AG04450 (cell line): ENCODE measurements at regions not wholly inside any gene's neighbourhood (a gene's known extent, or its start where the extent isn't known, plus 50 kb on each side); places are given as distances from the start of the nearest gene placed in this dataset.

Experiments used
- CTCF ChIA-PET: fragments of 300-600, 350-600 bp; formaldehyde crosslinking; extraction: SDS; loops from one replicate; lab custom pipeline; 2022; ENCODE audit warnings: antibody characterized with exemption, inconsistent platforms; lab: Charles Lee
- POLR2A ChIA-PET: fragments of 350-600 bp; formaldehyde crosslinking; extraction: SDS; loops from one replicate; lab custom pipeline; 2021; ENCODE audit warnings: antibody characterized with exemption, inconsistent platforms; lab: Yijun Ruan, JAX
- DNase-seq: peaks from one replicate; pipeline ENCODE4 v3.0.0-alpha.2; 2011; ENCODE audit warnings: low read depth, low spot score
- H3K27ac ChIP-seq: one replicate; pipeline ENCODE4 v1.5.1; 2012; ENCODE audit warnings: low read depth, low read length, control low read depth
- H3K27me3 ChIP-seq: one replicate; pipeline ENCODE4 v1.6.0; 2012; ENCODE audit warnings: low read length; ENCODE audit not compliant: control insufficient read depth, insufficient read depth
- H3K4me3 ChIP-seq: 2 replicates; pipeline ENCODE4 v1.5.1; 2011; ENCODE audit warnings: mild to moderate bottlenecking, low read depth, low read length, control low read depth
- H3K9me3 ChIP-seq: 2 replicates; pipeline ENCODE4 v1.5.1; 2012; ENCODE audit warnings: low read length; ENCODE audit not compliant: control insufficient read depth, insufficient read depth
- TF ChIP-seq, protein P1 (sequence below): IDR thresholded peaks from 2 replicates; pipeline ENCODE4 v1.5.1; 2011; ENCODE audit warnings: low read depth, low read length, control low read depth, inconsistent platforms

DNA sequence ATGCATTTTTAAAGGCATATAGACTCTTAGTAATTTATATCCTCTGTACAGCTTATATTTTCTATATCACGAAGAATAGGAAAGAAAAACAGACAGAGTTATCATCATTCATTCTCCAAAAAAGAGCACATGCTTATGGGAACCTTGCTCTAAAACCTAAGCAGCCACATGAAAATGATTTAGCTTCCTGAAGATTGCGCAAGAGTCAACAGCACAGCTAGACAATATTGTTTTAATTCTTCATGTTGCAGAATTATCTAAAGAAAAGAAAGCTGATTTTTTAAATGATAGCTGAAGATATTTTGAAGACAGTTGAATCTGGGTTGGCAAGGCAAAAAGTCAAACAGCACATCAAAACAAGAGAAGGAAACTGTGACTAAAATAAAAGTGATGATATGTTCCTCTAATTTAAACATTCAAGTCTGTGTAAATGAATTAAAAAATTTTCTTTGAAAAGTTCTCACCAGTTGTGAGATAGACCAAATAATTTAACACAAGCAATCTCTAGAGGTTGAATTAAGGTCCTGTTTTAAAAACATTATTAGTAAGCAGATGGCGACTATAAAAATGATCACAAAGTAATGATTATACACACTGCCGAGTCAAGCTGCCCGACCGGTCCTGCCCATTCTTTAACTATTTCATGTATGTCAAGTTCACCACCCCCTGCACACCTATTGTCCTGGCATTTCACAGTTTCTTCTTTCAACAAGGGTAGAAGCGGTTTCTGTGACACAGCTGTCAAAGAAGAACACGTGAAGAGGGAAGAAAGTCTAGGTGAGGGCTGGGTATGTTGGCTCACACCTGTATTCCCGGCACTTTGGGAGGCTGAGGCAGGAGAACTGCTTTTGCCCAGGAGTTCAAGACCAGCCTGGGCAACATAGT is 74.2 kb upstream of the BHLHE40 start:
- CTCF ChIA-PET, result interaction anchor here (1.0 kb wide), 1 partner anchor 193 kb away, joined by 4 read pairs; no protein-coding TSS in a partner anchor

DNA sequence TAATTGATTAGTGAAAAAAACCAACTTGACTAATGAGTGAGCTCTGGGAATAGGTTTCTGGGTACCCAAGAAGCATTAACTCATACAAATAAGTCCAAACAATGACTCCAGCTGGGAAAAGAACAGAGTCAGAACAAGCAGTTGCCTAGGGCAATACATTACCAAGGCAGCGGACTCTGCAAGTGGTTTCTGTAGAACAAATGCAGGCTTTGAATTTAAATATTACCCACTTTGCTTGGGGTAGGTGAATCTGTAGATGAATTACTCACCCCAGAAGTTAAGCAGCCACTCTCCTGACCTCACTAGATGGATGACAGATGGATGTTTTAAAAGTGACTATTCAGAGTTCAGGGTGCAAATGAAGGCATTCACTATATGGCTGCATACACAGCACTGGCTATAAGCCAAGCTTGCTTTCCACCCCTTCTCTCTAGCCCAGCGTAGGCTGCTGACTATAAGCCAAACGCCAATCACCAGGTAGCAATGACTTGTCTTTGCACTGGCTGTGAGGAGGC is 73.1 kb upstream of the BHLHE40 start:
- ChIA-PET CTCF (no interaction called here), POLR2A (no interaction called here)
- H3K9me3 ChIP-seq, result no peaks in the 10 kb centered on the region
- no peak overlapping the region for H3K27ac ChIP-seq
- H3K4me3 ChIP-seq, result no peak overlapping the region
- no peak for DNase-seq
- no peaks in the 10 kb centered on the region for H3K27me3 ChIP-seq
- TF ChIP-seq, protein P1, sequence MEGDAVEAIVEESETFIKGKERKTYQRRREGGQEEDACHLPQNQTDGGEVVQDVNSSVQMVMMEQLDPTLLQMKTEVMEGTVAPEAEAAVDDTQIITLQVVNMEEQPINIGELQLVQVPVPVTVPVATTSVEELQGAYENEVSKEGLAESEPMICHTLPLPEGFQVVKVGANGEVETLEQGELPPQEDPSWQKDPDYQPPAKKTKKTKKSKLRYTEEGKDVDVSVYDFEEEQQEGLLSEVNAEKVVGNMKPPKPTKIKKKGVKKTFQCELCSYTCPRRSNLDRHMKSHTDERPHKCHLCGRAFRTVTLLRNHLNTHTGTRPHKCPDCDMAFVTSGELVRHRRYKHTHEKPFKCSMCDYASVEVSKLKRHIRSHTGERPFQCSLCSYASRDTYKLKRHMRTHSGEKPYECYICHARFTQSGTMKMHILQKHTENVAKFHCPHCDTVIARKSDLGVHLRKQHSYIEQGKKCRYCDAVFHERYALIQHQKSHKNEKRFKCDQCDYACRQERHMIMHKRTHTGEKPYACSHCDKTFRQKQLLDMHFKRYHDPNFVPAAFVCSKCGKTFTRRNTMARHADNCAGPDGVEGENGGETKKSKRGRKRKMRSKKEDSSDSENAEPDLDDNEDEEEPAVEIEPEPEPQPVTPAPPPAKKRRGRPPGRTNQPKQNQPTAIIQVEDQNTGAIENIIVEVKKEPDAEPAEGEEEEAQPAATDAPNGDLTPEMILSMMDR, result no peak

More for the DNA sequence above, 74.2 kb upstream of the BHLHE40 start:
- no peak for DNase-seq
- Histone ChIP-seq H3K27ac (no peak overlapping the region), H3K4me3 (no peak overlapping the region), H3K9me3 (no peaks in the 10 kb centered on the region), H3K27me3 (no peaks in the 10 kb centered on the region)
- TF ChIP-seq, protein P1, result no peak
- POLR2A ChIA-PET, result no interaction called here

DNA sequence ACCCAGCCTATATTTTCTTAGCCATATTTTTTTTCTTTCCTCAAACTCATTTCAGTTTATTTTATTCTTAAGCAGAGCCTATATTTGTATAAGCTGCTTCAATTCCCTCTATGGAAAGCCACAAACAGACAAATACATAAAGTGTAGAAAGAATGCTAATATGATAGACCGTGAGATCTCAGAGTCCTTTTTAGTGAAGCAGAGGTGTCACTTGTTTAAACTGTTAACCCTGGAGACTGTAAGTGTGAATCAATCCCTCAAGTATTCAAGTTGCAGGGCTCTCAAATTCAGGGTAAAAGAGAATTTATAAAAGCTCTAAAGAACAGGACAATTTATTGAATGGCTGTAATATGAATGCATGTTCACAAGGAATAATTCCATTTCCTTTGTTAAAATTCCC is 72.2 kb upstream of the BHLHE40 start:
- ChIA-PET CTCF (no interaction called here), POLR2A (no interaction called here)

GRCh38 chr3:4907643-4908432 is 71.4 kb upstream of the BHLHE40 start:
- ChIA-PET CTCF (no interaction called here), POLR2A (no interaction called here)
- TF ChIP-seq, protein P1, result no peak
- Histone ChIP-seq H3K27me3 (no peaks in the 10 kb centered on the region), H3K4me3 (no peak overlapping the region), H3K9me3 (no peaks in the 10 kb centered on the region), H3K27ac (no peak overlapping the region)
- DNase-seq, result no peak

More for the DNA sequence above, 72.2 kb upstream of the BHLHE40 start:
- Histone ChIP-seq H3K27me3 (no peaks in the 10 kb centered on the region), H3K4me3 (no peak overlapping the region), H3K27ac (no peak overlapping the region), H3K9me3 (no peaks in the 10 kb centered on the region)
- DNase-seq, result no peak
- TF ChIP-seq, protein P1, result no peak
